ENCODE measurements at regions not wholly inside any gene's neighbourhood (a gene's known extent, or its start where the extent isn't known, plus 50 kb on each side); places are given as distances from the start of the nearest gene placed in this dataset.

DNA sequence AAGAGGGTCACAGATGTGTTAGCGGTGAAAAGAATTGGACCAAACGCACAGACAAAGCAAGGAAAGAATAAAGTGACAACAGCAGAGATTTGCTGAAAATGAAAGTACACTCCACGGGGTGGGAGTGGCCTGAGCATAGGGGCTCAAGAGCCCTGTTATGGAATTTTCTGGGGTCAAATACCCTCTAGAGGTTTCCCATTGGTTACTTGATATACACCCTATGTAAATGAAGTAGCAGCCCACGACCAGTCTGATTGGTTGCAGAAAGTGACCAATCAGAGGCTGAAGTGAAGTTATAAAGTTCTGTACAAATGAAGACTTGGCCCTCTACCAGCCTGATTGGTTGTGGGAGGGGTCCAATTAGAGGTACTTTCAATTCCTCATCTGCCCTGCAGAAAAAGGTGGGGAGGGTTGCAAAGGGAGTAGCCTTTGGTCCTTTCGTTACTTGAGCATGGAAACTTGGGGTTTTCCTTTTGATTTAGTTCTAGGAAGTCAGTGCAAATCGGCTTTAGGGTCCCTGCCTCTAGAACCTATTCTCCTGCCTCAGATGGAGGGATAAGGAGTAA lies 125.6 kb upstream of the PRPS1L1 start:
- no peak for DNase-seq (ENCODE audit: low read depth)

DNA sequence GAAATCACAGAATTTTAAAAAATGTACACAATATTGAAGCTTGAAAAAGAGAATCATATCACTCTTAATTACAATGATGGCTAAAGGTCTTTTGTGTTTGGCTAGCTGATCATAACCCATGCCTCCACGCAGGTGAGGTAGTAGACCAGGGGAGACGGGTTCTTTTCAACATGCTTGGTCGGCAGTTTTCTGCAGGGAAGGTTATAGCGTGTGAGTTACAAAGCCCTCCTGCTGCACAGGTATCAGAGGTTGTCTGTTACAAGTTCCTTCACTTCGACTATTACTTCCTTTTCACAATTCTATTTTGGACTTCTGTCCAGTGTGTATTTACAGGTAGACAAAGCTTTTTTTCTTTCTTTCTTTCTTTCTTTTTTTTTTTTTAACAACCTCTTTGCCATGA lies 127.1 kb upstream of the PRPS1L1 start:
- no peak for DNase-seq (ENCODE audit: low read depth)

DNA sequence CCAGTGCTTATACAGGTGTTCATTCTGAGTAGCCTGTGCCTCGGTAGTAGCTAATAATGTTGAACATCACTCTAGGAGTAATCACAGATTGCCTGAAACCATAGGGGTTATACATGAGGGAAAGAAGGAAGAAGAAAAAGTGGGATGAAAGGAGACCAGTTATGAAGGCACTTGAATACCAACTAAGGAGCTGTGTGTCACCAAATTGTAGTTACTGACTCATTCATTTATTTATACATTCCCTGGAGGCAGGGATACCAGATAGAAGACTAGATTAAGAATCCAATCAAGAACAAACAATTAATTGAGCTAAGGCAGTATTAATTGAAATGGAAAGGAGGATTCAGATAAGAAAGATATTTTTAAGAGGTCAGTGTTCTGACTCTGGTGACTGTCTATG lies 129.6 kb upstream of the PRPS1L1 start:
- no peak for DNase-seq (ENCODE audit: low read depth)

DNA sequence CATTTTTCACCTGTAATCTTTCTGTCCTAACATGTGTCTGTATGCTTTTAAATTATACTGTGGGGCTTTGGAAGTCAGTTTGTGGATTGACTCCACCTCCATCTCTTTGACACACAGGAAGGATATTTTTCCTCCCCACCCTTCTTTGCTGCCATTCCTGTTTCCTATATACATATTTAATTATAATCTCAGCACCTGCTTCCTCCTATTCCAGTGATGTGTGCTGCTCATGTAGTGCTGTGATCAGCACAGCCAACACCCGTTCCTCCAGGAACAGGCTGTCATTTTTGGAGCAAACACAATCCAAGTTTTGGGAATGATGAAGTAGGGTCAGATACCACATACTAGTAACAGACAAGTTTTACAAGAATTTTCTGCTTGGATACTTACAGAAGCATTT lies 135.0 kb upstream of the PRPS1L1 start:
- no peak for DNase-seq (ENCODE audit: low read depth)

DNA sequence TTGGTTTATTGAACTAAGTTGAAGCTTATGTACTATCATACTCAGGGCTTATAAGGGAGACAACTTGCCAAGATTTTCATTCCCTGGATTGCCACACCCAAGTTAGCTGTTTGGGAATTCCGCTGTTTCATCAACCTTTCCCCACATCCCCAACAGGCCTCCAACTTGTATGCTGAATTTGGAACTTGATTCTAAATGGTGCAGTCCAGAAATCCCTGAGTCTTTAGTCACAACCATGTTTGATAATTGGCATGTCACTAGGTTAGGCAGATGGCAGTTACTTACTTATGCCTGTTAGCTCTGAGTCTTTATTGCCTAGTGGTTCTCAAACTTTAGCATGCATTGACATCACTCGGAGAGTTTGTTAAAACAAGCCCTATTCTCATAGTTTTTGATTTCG lies 135.4 kb upstream of the PRPS1L1 start:
- no peak for DNase-seq (ENCODE audit: low read depth)

DNA sequence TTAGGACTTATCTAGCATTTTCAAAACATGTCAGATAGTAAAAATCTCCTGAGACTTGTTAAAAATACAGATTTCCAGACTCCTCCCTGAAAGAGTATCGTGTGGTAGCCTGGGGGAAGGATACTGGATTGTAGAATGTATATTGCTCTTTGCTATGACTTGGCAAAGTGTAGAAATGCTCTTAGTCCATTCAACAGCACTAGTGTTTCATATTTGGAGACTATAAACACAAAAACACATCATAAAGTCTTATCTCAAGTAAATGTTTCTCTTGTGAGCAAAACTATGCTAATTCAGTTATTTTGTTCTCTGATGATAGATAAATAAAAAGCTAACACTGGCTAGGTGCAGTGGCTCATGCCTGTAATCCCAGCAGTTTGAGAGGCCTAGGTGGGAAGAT lies 137.5 kb upstream of the PRPS1L1 start:
- DNase-seq (ENCODE audit: low read depth): no peak

DNA sequence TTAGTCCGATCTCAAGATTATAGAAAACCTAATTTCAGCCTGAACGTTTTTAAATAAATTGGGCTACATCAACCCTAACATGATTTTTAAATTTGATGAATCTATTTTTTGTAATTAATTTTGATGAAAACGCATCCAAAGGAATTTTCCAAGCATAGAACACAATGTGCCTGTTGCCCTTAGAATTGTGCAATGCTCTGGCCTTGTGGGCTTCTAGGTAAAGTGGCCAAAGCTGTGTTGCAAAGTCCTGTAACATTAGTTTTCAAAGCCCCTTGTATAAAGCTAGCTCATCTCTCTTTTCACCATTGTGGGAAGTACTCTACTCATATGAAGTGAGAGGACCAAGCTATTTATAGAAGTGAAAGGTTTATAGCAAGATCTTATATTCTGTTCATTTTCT lies 138.4 kb upstream of the PRPS1L1 start:
- no peak for DNase-seq (ENCODE audit: low read depth)

DNA sequence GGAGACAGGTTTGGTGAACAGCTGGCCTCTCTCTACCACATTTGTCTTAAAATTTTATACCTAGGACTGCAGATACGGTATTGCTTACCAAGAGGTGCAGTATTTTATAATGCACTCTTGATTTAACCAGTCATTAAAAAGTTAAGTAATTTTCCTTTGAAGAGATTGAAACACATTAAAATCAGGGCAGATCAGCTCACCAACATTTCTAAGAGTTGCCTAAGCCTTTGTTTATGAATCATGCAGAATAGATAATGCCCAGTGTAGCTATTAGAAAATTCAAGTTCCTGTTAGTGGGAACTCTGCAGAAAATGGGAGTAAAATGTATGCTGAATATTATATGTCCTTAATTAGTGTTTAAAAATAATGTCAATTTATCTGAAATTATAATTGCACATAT lies 140.2 kb upstream of the PRPS1L1 start:
- no peak for DNase-seq (ENCODE audit: low read depth)

DNA sequence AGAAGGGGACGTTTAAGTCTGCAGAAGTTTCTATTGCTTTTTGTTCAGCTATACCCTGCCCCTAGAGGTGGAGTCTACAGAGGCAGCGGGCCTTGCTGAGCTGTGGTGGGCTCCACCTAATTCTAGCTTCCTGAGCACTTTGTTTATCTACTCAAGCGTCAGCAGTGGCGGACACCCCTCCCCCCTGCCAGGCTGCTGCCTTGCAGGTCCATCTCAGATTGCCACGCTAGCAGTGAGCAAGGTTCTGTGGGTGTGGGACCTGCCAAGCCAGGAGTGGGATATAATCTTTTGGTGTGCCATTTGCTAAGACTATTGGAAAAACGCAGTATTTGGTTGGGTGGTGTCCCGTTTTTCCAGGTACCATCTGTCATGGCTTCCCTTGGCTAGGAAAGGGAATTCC lies 147.3 kb upstream of the PRPS1L1 start:
- DNase-seq (ENCODE audit: low read depth): no peak

DNA sequence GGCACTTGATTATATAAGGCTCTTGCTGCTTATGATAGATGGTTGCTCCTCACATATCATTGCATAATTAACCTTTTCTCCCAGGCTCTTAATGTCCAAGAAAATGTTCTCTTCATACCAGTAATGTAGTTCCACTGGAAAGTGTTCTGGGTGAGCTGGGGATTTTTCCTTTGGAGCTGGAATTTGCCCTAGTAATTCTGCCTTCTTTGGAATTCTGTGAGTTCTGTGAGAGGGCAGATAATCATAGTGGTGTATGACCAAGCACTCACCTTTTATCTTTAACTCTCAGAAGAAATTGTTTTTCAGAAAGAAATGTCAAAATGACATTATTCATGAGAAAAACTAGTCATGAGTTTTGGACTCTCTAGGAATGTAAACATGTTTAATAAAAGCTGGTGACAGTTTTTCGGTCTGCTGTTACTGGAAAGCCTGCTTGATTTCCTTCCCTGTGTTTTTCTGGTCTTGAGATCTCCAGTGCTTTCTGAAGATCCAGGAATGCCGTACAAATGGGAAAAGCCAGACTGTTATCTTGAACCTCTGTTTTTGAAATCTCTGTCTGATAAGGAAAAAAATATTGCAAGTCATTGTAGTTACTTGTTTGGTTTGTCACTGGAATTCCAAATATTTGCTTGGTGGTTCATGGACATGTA lies 148.3 kb upstream of the PRPS1L1 start:
- DNase-seq (ENCODE audit: low read depth): no peak

DNA sequence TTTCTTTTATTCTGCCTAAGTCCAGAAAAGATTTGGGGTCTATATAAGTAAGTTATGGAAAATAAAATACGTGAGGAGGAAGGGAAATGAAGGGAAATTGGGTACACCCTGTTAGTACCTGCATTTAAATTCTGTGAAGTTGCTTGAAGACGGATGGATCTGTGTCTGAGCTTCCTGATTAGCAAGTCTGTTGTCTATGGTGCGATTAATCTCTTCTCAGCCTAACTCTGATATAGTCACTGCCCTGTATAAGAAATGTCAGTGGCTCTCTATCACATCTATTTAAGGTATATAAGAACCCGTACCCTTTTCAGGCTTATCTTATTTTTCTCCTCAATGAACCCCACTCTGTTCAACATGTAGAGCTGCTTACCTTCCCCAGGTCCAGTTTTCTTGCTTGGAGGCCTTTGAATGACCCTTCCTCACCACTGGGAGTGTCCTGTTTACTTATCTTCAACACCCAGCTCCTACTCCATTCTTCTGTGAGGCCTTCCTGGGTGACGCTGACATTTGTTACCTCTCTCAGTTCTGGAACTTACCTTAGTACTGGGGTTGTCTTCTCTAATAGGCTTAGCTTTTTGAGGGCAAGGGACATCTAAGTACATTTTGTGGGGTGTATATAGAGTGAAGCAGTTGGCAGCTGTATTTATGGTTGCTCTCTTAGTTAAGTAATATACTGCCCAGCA lies 149.6 kb upstream of the PRPS1L1 start:
- no peak for DNase-seq (ENCODE audit: low read depth)

DNA sequence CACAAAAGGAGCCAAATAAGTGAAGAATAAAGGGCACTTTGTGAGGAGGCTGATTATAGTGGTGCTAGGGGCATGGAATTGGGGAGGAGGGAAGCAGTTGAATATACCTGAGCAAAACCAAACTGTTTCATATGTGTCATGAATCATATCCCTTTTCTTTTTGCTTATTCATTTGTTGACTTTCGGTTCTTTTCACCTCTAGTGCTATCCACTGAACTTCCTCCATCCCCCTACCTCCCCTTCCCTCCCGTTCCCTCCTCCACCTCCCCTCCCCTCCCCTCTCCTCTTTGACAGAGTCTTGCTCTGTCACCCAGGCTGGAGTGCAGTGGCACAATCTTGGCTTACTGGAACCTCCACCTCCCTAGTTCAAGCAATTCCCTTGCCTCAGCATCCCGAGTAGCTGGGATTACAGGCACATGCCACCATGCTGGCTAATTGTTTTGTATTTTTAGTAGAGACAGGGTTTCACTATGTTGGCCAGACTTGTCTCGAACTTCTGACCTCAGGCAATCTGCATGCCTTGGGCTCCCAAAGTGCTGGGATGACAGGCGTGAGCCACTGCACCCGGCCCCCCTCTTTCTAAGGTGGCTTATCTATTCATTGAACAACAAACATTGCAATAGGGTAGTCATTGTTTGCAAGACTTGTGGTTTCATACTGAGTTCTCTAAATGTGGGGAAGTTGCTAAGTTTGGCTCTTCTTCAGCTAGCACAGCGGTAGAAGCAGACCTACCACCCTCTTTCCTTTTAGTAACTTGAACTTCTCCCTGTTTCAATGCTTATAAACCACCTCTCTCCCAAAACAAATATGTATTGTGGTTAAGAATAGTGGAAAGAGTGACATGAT lies 150.4 kb upstream of the PRPS1L1 start:
- DNase-seq (ENCODE audit: low read depth): no peak

DNA sequence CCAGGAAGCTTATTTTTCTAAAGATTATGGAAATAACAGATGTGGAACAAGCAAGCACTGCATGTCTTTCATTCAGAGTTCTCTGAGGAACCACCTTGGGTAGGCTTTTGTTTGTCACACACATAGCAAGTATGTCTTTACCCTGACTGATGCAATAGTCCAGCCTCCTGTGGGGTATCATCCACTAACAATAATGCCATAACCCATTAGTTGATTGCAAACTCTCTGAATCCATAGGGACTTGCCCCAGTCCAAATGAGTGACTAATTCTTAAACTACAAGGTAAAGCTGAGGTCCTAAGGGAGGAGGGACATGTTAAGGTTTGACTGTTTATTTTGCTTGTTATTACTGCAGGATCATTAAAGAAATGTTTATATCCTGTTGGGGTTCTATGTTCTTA lies 151.4 kb upstream of the PRPS1L1 start:
- DNase-seq (ENCODE audit: low read depth): no peak

DNA sequence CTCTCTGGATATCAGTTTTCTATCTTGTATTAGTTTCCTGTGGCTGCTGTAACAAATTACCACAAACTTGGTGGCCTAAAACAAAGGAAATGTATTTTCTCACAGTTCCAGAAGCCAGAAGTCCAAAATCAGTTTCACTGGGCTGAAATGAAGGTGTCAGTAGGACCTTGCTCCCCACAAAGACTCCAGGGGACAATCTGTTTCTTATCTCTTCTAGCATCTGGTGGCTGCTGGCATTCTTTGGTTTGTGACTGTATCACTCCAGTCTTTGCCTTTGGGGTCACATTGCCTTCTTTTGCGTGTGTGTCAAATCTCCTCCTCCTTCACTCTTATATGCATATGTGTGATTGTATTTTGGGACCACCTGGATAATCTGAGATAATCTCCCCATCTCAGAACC lies 153.0 kb upstream of the PRPS1L1 start:
- no peak for DNase-seq (ENCODE audit: low read depth)

DNA sequence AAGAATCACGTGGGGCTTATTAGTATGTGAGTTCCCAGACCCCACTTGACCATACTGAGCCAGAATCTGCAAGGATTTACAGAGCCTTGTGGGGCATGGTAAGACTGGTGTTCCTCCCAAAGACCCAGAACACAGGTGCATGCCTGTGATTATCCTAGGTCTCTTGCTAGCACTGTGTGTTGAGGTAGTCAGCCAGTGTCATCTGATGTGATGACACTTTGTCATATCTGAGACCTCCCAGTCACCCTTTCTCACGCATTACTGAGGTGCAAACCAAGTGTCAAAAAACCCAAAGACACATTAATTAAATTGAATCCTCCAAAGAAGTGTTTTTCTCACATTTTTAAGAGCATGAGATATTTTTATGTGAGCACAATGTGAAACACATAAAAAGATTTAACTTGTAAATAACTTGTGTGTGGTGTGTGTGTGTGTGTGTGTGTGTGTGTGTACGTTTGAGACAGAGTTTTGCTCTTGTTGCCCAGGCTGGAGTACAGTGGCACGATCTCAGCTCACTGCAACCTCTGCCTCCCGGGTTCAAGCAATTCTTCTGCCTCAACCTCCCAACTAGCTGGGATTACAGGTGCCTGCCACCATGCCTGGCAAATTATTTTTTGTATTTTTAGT lies 162.0 kb upstream of the PRPS1L1 start:
- no peak for DNase-seq (ENCODE audit: low read depth)

DNA sequence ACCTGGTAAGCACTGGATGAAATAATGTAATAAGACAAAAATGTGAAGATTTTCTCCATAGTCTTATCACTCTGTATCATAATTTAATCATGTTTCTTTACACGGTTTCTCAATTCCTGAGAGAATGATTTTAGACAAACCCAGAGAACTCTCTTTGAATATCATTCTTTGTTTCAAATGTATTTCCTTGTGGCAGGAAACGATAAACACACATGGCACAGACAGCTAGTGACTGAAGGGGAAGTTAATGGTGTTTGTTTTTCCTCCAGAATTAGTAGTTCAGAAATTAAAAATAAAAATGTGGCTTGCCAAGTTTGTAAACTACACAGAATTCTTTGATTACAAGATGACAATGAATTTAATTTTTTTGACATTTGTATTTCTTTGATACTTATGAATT lies 163.7 kb upstream of the PRPS1L1 start:
- no peak for DNase-seq (ENCODE audit: low read depth)

DNA sequence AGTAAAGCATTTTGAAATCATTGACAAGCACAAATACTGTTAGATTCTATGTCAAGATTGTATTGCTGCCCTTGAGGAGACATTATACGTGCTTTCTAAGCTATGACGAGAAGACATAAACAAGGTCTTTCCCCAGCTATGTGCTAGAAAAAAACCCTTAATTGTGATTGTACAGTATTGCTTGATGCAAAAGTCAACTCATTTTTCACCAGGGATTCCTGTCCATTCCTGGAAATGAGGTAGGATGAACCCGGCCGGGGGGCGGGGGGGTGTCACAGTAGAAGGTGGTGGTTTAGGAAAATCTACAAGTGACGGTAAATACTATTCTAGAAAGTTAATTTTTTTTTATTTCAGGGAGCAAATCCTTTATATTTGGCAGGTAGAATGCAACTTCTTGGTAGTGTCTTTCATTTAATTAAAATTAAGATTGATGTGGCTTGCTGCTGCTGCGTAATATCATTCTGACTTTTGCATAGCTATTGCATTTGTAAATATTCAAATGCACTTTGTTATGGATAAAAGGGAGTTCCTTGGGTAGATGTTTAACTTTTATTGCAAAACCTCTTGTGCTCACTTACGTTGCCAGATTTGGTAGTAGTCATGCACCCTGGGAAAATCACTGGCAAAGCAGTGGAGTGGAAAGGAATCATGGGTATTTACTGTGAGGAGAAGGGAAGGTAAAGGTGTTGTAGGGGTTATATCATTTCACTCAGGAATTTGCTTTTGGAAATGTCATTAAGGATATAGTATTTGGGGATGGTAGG lies 164.4 kb upstream of the PRPS1L1 start:
- DNase-seq (ENCODE audit: low read depth): no peak

DNA sequence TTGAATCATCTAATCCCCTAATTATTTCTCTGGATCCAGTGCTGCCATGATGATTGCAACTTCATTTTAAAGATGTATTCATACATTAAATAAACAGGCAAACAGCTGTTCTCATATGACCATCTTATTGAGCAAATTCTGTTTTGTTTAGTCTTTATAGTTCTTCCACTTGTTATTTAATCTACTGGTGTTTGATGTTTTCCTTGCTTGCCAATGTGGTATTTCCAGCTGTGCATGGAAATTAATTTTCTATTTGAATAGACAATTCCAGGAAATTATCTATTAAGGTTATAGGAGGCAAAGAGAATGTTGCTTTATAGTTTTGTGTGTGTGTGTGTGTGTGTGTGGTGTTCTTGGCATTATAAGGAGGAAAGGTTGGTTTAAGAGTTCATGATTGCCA lies 167.0 kb upstream of the PRPS1L1 start:
- no peak for DNase-seq (ENCODE audit: low read depth)

DNA sequence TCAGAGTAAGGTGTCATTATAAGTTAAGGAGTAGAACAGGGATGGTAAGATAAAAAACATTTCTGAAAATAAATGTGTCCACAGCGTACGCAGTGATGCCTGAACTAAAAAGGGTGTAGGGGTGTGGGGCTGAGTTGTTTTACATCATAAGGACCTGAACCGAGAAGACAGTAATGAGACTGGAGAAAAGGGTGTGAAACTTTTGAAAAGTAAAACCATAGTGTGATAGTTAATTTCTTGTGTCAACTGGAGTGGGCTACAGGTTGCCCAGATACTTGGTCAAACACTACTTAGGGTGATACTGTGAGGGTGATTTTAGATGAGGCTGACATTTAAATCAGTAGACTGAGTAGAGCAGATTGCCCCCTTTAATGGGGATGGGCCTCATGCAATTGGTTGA lies 169.0 kb upstream of the PRPS1L1 start:
- DNase-seq (ENCODE audit: low read depth): no peak

DNA sequence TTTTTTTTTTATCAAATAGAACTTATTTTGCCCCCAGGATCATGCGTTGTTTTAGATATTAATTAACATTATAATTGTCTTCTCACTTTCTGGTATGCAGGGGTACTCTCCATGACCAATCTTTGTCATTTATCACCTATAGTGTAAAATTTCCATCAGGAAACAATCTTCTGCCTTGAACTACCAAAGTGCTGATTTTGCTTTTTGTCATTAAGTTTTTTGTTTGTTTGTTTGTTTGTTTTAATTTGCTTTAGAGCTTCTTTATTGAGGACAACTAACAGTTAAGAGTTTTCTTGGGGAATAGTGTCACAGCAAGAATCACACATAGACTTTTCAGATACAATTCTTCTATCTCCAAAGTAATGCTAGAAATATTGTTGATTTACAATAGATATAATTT lies 171.2 kb upstream of the PRPS1L1 start:
- DNase-seq (ENCODE audit: low read depth): no peak

DNA sequence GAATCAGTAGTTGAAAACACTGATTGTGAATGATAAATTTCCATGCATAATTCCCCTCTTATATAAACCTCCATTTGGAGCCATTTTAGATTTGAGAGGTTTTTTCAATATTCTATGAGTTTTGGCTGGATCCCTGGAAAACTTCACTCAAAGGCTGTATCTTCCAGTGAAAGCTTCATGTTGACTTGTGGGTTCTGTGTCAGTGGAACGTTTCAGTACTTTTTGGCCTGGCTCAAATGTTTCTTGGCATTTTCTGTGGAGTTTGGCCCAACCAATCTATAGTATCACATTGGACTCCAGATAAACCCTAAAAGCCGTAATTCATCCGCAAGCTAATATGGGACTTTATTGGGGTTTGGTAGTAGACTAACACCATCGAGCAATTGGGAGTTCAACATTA lies 172.6 kb upstream of the PRPS1L1 start:
- no peak for DNase-seq (ENCODE audit: low read depth)

DNA sequence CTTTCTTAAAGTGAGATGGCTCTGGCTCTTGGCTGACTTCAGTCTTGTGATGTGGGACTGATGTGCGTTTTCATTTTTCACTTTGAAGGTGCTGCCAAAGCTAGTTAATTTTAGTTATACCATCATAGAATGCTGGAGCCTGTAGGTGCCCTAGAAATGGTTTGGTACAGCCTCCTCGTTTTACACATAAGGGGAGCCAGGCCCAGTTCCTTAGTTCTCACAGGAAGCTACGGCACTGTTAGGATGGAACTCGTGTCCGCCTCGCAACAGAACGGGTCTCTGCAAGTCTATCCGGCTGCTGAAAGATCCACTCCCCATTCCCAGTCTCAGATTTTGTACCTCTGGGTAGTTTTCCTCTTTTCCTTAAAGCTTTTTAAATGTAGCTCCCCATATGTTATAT lies 173.2 kb upstream of the PRPS1L1 start:
- DNase-seq (ENCODE audit: low read depth): no peak

Measured in stimulated activated CD8-positive, alpha-beta memory T cell treated with anti-CD3 and anti-CD28 coated beads, Interleukin-4, amount 100 ng/mL, for 24 hours (primary cell).